ENCODE measurements at regions not wholly inside any gene's neighbourhood (a gene's known extent, or its start where the extent isn't known, plus 50 kb on each side); places are given as distances from the start of the nearest gene placed in this dataset.

DNA sequence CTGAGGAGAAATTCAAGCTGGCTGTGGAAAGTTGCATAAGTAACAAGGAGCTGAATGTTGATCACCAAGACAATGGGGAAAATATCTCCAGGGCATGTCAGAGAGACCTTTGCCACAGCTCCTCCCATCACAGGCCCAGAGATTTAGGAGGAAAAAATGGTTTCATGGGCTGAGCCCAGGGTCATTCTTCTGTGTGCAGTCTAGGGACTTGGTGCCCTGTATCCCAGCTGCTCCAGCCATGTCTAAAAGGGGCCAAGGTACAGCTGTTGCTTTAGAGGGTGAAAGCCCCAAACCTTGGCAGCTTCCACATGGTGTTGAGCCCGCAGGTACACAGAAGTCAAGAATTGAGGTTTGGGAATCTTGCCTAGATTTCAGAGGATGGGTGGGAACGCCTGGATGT, 439.8 kb upstream of the HNRNPA3 start:
- CTCF ChIA-PET, result no interaction called here
- POLR2A ChIA-PET (ENCODE audit: low non-redundant PET), result interaction anchor here (0.6 kb wide), 1 partner anchor 168 kb away, joined by 3 read pairs; no protein-coding TSS in a partner anchor
- H3K9me3 ChIP-seq (ENCODE audit: low read depth, low read length, poor library complexity, severe bottlenecking), result peaks cover 22% of the 10 kb centered on the region
- peaks cover 32% of the 10 kb centered on the region for H3K4me1 ChIP-seq (ENCODE audit: insufficient read depth, low read length, poor library complexity, severe bottlenecking)
- H3K27ac ChIP-seq (ENCODE audit: low read depth, low read length, poor library complexity, severe bottlenecking), result no peak overlapping the region
- H3K27me3 ChIP-seq (replicated peaks; ENCODE audit: insufficient read depth, low read depth, low read length, poor library complexity), result no peaks in the 10 kb centered on the region
- no peak overlapping the region for H3K4me3 ChIP-seq (ENCODE audit: low read depth, low read length, poor library complexity, severe bottlenecking)
- intact Hi-C loops (cut with micrococcal nuclease; ENCODE audit: unreplicated experiment), result no loop called here
- peaks cover 4% of the 10 kb centered on the region for H3K36me3 ChIP-seq (ENCODE audit: insufficient read depth, low read length, poor library complexity, severe bottlenecking)
- no TSS peak for BruUV-seq (replicated peaks)
- TF ChIP-seq, protein P1, sequence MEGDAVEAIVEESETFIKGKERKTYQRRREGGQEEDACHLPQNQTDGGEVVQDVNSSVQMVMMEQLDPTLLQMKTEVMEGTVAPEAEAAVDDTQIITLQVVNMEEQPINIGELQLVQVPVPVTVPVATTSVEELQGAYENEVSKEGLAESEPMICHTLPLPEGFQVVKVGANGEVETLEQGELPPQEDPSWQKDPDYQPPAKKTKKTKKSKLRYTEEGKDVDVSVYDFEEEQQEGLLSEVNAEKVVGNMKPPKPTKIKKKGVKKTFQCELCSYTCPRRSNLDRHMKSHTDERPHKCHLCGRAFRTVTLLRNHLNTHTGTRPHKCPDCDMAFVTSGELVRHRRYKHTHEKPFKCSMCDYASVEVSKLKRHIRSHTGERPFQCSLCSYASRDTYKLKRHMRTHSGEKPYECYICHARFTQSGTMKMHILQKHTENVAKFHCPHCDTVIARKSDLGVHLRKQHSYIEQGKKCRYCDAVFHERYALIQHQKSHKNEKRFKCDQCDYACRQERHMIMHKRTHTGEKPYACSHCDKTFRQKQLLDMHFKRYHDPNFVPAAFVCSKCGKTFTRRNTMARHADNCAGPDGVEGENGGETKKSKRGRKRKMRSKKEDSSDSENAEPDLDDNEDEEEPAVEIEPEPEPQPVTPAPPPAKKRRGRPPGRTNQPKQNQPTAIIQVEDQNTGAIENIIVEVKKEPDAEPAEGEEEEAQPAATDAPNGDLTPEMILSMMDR (conservative IDR thresholded peaks at IDR 0.05; ENCODE audit: low read depth, low read length), result no peak
- no peak for TF ChIP-seq EZH2 (IDR thresholded peaks at IDR 0.05; ENCODE audit: borderline replicate concordance, low read depth, low read length, poor library complexity, severe bottlenecking)
- DNase-seq (ENCODE audit: low spot score), result no peak

DNA sequence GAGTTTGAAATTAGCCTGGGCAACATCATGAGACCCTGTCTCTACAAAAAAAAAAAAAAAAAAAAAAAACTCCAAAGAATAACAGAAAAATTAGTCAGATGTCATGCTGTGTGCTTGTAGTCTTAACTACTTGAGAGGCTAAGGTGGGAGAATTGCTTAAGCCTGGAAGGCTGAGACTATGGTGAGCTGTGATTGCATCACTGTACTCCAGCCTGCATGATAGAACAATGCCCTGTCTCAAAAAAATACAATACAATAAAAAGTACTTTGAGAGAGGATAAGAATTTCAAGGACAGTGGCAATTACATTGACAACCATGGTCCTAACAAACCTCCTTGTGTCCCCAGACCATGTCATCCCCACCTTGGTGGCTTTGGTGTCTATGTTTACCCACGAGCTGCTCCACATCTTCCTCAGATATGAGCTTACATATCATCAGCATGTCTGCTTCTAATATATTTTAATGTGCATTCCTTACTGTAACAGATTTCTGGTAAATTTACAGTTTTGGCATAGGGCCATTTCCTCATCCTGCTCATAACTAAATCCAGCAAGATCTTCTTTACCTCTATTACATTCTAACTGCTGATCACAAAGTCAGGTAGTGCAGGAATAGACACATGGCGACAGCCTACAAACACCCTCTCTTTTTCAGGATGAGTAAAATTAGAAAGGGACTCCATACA, 437.7 kb upstream of the HNRNPA3 start:
- Histone ChIP-seq H3K27me3 (replicated peaks; ENCODE audit: insufficient read depth, low read depth, low read length, poor library complexity) (no peaks in the 10 kb centered on the region), H3K4me1 (ENCODE audit: insufficient read depth, low read length, poor library complexity, severe bottlenecking) (peaks cover 22% of the 10 kb centered on the region), H3K4me3 (ENCODE audit: low read depth, low read length, poor library complexity, severe bottlenecking) (no peak overlapping the region), H3K27ac (ENCODE audit: low read depth, low read length, poor library complexity, severe bottlenecking) (peak overlapping the region; percentile 58), H3K9me3 (ENCODE audit: low read depth, low read length, poor library complexity, severe bottlenecking) (peaks cover 22% of the 10 kb centered on the region), H3K36me3 (ENCODE audit: insufficient read depth, low read length, poor library complexity, severe bottlenecking) (peaks cover 4% of the 10 kb centered on the region)
- peak; percentile 30 for DNase-seq (ENCODE audit: low spot score)
- ChIA-PET POLR2A (ENCODE audit: low non-redundant PET) (no interaction called here), CTCF (no interaction called here)
- intact Hi-C loops (cut with micrococcal nuclease; ENCODE audit: unreplicated experiment), result no loop called here
- no peak for TF ChIP-seq EZH2 (IDR thresholded peaks at IDR 0.05; ENCODE audit: borderline replicate concordance, low read depth, low read length, poor library complexity, severe bottlenecking)
- TF ChIP-seq, protein P1 (conservative IDR thresholded peaks at IDR 0.05; ENCODE audit: low read depth, low read length), result no peak
- no TSS peak for BruUV-seq (replicated peaks)

DNA sequence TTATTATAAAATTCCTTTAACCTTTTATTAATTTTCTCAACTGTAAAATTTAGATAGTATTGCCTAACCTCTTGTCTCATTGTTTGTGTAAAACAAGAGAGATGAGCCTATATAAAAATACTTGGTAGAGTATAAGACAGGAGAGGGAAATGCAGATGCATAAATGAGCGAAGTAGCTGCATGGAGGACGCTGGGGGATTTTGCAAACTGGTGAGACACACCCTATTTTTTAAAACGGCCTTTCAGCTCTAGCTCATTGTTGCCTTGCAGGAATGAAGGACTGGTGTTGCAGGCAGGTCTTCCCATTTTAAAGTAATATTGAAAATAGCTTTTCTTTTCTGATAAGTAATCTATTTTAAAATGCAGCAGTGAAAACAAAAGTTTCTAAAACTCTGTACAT, 435.3 kb upstream of the HNRNPA3 start:
- H3K27me3 ChIP-seq (replicated peaks; ENCODE audit: insufficient read depth, low read depth, low read length, poor library complexity), result no peaks in the 10 kb centered on the region
- no peak overlapping the region for H3K4me3 ChIP-seq (ENCODE audit: low read depth, low read length, poor library complexity, severe bottlenecking)
- ChIA-PET CTCF (no interaction called here), POLR2A (ENCODE audit: low non-redundant PET) (no interaction called here)
- no peak for DNase-seq (ENCODE audit: low spot score)
- no TSS peak for BruUV-seq (replicated peaks)
- no peak for TF ChIP-seq EZH2 (IDR thresholded peaks at IDR 0.05; ENCODE audit: borderline replicate concordance, low read depth, low read length, poor library complexity, severe bottlenecking)
- TF ChIP-seq, protein P1 (conservative IDR thresholded peaks at IDR 0.05; ENCODE audit: low read depth, low read length), result no peak
- H3K36me3 ChIP-seq (ENCODE audit: insufficient read depth, low read length, poor library complexity, severe bottlenecking), result no peaks in the 10 kb centered on the region
- no peak overlapping the region for H3K27ac ChIP-seq (ENCODE audit: low read depth, low read length, poor library complexity, severe bottlenecking)
- H3K4me1 ChIP-seq (ENCODE audit: insufficient read depth, low read length, poor library complexity, severe bottlenecking), result peaks cover 32% of the 10 kb centered on the region
- H3K9me3 ChIP-seq (ENCODE audit: low read depth, low read length, poor library complexity, severe bottlenecking), result peaks cover 19% of the 10 kb centered on the region
- intact Hi-C loops (cut with micrococcal nuclease; ENCODE audit: unreplicated experiment), result no loop called here
